Omental fat pad (tissue), 3 donors: ENCODE measurements at regions not wholly inside any gene's neighbourhood (a gene's known extent, or its start where the extent isn't known, plus 50 kb on each side); places are given as distances from the start of the nearest gene placed in this dataset. TPM values are rescaled to one million over a fixed set of nuclear protein-coding genes. Genes with fewer than 3 reads are reported as not detected.

ENCODE experiments used
- ATAC-seq: fragments of 150-250 bp; one replicate; pipeline ENCODE4 v1.9.1; 2016; ENCODE audit warnings: mild to moderate bottlenecking, moderate library complexity; ENCODE audit not compliant: low FRiP score
- DNase-seq: peaks from one replicate; pipeline ENCODE4 v3.0.0-alpha.2; 2019; ENCODE audit warnings: low spot score
- CTCF ChIP-seq, 3 donors: fragments of 450-650 bp; IDR thresholded peaks; one replicate each; pipeline ENCODE4 v1.5.1; 2016 to 2017; ENCODE audit warnings: antibody characterized with exemption in 3 of 3, mild to moderate bottlenecking in 3 of 3, moderate library complexity in 2 of 3
- small RNA-seq: library from RNA; depleted of rRNA; stranded (forward); fragments of <200 nt; gene quantifications from one replicate; pipeline ENCODE3, GENCODE V24; 2016

DNA sequence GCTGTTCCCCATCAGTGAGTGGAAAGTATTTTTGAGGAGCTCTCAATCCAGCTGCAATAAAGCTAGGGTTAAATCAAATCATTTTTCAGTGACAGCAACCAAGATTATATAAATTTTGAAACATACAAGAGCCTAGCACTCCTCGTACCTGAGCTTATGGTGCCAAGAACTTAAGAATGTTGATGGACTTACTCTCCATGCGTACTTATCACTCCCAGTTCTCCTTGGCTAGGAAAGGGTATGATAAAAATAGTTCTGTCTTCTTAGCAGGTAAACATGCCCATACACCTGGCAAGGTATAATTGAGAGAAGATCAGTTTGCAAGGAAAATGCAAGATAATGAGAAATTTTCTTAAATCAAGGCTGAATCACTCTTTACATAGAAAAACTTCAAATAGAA is 64.5 kb upstream of the SEMA6D start:
- TF ChIP-seq CTCF (IDR thresholded peaks at IDR 0.05) = no peak
- DNase-seq (no peak), ATAC-seq (no peak)

DNA sequence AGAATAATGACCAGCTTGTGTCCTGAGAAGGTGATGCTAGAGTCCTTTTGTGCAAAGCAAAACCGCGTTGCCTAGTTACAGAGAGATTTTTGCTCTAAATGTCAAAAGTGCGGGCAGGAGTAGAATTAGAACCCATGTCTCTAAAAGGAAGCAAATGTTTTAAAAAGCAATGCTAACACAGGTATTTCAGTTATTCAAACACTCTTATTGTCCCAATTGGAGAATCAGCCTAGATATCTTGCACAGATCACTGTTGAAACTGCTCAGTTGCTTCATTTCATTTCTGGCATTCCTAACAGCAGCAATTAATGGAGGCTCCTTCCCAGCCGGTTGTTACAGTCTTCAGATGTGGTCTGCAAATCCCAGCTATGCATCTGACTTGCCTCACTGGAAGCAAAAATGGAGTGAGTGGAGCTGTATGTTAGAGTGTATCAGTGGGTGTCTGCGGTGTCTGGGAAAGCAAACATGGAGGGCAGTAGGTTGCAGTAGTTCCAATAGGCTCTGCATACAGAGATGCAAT is 55.6 kb upstream of the SEMA6D start:
- no peak for ATAC-seq
- DNase-seq = no peak
- TF ChIP-seq CTCF (IDR thresholded peaks at IDR 0.05) = no peak

GRCh38 chr15:47663101-47663500 is 54.2 kb upstream of the SEMA6D start:
- no peak for TF ChIP-seq CTCF (IDR thresholded peaks at IDR 0.05)
- DNase-seq (no peak), ATAC-seq (no peak)

Small RNAs in the stretch of these regions (small RNA-seq; reads per million reads assigned to genes)
- gene MTND5P40 (not detected), gene RF01182 (not detected), gene RN7SKP139 (not detected), gene RNU6-1014P (not detected)
